ENCODE measurements at regions not wholly inside any gene's neighbourhood (a gene's known extent, or its start where the extent isn't known, plus 50 kb on each side); places are given as distances from the start of the nearest gene placed in this dataset.

GRCh38 chr20:63068711-63069367 is 62.1 kb upstream of the BHLHE23 start:
- TF ChIP-seq TEAD4 (IDR thresholded peaks at IDR 0.05) (no peak), EGR1 (IDR thresholded peaks at IDR 0.05) (no peak), REST (IDR thresholded peaks at IDR 0.05; ENCODE audit: low read depth) (no peak), EP300 (IDR thresholded peaks at IDR 0.05; ENCODE audit: borderline replicate concordance) (no peak), CEBPB (IDR thresholded peaks at IDR 0.05) (no peak), USF1 (IDR thresholded peaks at IDR 0.05) (no peak), RAD21 (IDR thresholded peaks at IDR 0.05; ENCODE audit: low read depth) (no peak), TCF12 (IDR thresholded peaks at IDR 0.05; ENCODE audit: low read depth) (no peak)
